Transverse colon (tissue), 4 donors: ENCODE measurements at regions not wholly inside any gene's neighbourhood (a gene's known extent, or its start where the extent isn't known, plus 50 kb on each side); places are given as distances from the start of the nearest gene placed in this dataset.

Experiments
- DNase-seq: peaks from one replicate; pipeline ENCODE4 v3.0.0-alpha.2; 2019
- H3K27ac ChIP-seq, 4 donors: fragments of 200-600 bp; sonication (generic); 2 replicates each; pipeline ENCODE4 v1.5.1; 2016 to 2018; ENCODE audit warnings: inconsistent platforms in 4 of 4
- H3K27me3 ChIP-seq: fragments of 200-600 bp; sonication (generic); 2 replicates; pipeline ENCODE4 v1.5.1; 2017; ENCODE audit warnings: inconsistent platforms
- H3K36me3 ChIP-seq, 4 donors: fragments of 200-600 bp; sonication (generic); 2 replicates each; pipeline ENCODE4 v1.5.1; 2017 to 2019; ENCODE audit warnings: inconsistent platforms in 4 of 4
- H3K4me1 ChIP-seq, 4 donors: fragments of 200-600 bp; sonication (generic); 2 replicates each; pipeline ENCODE4 v1.5.1; 2017 to 2020; ENCODE audit warnings: inconsistent platforms in 4 of 4
- H3K4me3 ChIP-seq, 4 donors: fragments of 200-600 bp; sonication (generic); 1 replicate in 1 of 4; 2 replicates in 3 of 4; pipeline versions ENCODE4 v1.5.1 to v1.6.1; 2017 to 2019; ENCODE audit warnings: inconsistent platforms in 4 of 4
- H3K9me3 ChIP-seq, 2 donors: fragments of 200-600 bp; sonication (generic); 2 replicates each; pipeline ENCODE4 v1.5.1; 2017 to 2019; ENCODE audit warnings: inconsistent platforms in 2 of 2
- EP300 ChIP-seq: sonication (generic); formaldehyde crosslinking; IDR thresholded peaks from one replicate; pipeline ENCODE4 v1.6.1; 2017; ENCODE audit warnings: antibody characterized with exemption, low read depth
- POLR2A ChIP-seq: fragments of 450-650 bp; IDR thresholded peaks from one replicate; pipeline ENCODE4 v1.6.1; 2016; ENCODE audit warnings: antibody characterized with exemption, mild to moderate bottlenecking, moderate library complexity
- POLR2AphosphoS5 ChIP-seq, 3 donors: sonication (generic); formaldehyde crosslinking; IDR thresholded peaks; one replicate each; pipeline ENCODE4 v1.6.1; 2016; ENCODE audit warnings: antibody characterized with exemption in 3 of 3
- WGBS, 2 donors: methylation state at CpG; one replicate each; pipeline ENCODE4 v1.1.5; 2018; ENCODE audit warnings: low coverage in 1 of 2; 5-methylcytosine and 5-hydroxymethylcytosine counted together
- in situ Hi-C, 4 donors: fragments of 200-750 bp; cut with MboI; loops; one replicate each; pipeline versions ENCODE4 v1.15.0 to v1.15.1; 2017; ENCODE audit warnings: low sequenced_read_pairs in 3 of 4, low pct_ligation_motif_present in 1 of 4, low pct_unique_long_range_greater_than_20kb in 1 of 4
- intact Hi-C: fragments of 100-400 bp; cut with DNase I; formaldehyde crosslinking; loops from one replicate; pipeline ENCODE4 v1.15.1; 2023; ENCODE audit warnings: low total_unique reads
- TF ChIP-seq, protein P1 (sequence below), 5 experiments: fragments of 200-600 bp in 3 of 5; fragments of 450-650 bp in 2 of 5; sonication (generic) in 3 of 5; IDR thresholded peaks; 1 replicate in 2 of 5; 2 replicates in 3 of 5; pipeline ENCODE4 v1.5.1; 2016 to 2017; ENCODE audit warnings: antibody characterized with exemption in 5 of 5, inconsistent platforms in 3 of 5, mild to moderate bottlenecking in 2 of 5, moderate library complexity in 1 of 5

DNA sequence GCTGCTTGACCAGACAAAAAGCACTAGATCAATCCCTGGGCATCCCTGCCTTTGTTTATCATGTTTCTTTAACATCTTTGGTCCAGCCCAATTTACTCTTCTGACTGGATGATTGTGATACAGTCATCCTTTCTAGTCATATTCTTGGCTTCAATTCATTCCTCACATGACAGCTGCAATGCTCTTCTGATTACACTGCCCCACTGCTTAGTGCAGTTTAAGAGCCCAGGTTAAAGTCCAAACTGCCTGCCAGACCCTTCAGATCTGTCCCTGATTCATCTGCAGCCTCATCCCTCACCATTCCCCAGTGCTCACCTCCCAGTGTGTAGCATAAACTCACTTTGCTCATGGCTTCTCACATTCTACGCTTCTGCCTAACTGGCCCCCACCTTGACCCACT lies 383.8 kb downstream of the TNS3 start:
- intact Hi-C loops = no loop called here
- no peaks in the 10 kb centered on the region for H3K27me3 ChIP-seq
- WGBS, 2 donors = 100% methylated on average over 1 of the region's 1 CpG
- H3K4me1 ChIP-seq = peaks cover 0 to 13% (median 3%) of the 10 kb centered on the region in 4 donors
- in situ Hi-C loops = loop anchor here in 2 of 4 donors (10.0 to 25.0 kb wide), 2 partner anchors 47 to 1286 kb away; partner anchors contain the start of gene IGFBP3 (in 1 of the 2)
- TF ChIP-seq POLR2AphosphoS5 (IDR thresholded peaks at IDR 0.05) = no peak
- no peak for TF ChIP-seq POLR2A
- no peak for TF ChIP-seq EP300
- TF ChIP-seq, protein P1, sequence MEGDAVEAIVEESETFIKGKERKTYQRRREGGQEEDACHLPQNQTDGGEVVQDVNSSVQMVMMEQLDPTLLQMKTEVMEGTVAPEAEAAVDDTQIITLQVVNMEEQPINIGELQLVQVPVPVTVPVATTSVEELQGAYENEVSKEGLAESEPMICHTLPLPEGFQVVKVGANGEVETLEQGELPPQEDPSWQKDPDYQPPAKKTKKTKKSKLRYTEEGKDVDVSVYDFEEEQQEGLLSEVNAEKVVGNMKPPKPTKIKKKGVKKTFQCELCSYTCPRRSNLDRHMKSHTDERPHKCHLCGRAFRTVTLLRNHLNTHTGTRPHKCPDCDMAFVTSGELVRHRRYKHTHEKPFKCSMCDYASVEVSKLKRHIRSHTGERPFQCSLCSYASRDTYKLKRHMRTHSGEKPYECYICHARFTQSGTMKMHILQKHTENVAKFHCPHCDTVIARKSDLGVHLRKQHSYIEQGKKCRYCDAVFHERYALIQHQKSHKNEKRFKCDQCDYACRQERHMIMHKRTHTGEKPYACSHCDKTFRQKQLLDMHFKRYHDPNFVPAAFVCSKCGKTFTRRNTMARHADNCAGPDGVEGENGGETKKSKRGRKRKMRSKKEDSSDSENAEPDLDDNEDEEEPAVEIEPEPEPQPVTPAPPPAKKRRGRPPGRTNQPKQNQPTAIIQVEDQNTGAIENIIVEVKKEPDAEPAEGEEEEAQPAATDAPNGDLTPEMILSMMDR (IDR thresholded peaks at IDR 0.05) = no peak
- no peaks in the 10 kb centered on the region for H3K36me3 ChIP-seq
- H3K27ac ChIP-seq = no peak overlapping the region
- DNase-seq = no peak
- H3K4me3 ChIP-seq = no peak overlapping the region
- no peaks in the 10 kb centered on the region for H3K9me3 ChIP-seq

DNA sequence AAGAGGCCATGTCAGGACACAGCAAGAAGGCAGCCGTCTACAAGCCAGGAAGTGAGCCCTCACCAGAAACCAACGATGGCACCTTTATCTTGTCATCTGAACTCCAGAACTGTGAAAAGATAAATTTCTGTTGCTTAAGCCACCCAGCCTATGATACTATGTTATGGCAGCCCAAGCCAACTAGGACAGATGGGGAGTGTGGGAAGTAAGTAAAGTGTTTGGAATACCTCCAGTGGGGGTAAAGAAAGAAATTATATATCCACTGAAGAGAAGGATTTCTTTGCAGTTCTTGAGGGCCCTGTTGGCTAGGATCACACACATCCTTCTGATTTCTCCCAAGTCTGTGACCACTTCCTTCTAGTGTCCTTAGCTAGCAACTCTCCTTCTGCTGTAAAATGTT lies 384.4 kb downstream of the TNS3 start:
- TF ChIP-seq POLR2A (no peak), POLR2AphosphoS5 (IDR thresholded peaks at IDR 0.05) (no peak), EP300 (no peak)
- TF ChIP-seq, protein P1 (IDR thresholded peaks at IDR 0.05) = no peak
- H3K4me1 ChIP-seq = peaks cover 0 to 19% (median 8%) of the 10 kb centered on the region in 4 donors
- no peaks in the 10 kb centered on the region for H3K36me3 ChIP-seq
- no peak overlapping the region for H3K4me3 ChIP-seq
- no peak overlapping the region for H3K27ac ChIP-seq
- no peaks in the 10 kb centered on the region for H3K9me3 ChIP-seq
- no peak for DNase-seq
- no peaks in the 10 kb centered on the region for H3K27me3 ChIP-seq
- intact Hi-C loops (no loop called here), in situ Hi-C loops (loop anchor here in 2 of 4 donors (10.0 to 25.0 kb wide), 2 partner anchors 47 to 1285 kb away; partner anchors contain the start of gene IGFBP3 (in 1 of the 2))
- 66 to 78% methylated on average over 2 of the region's 2 CpGs for WGBS, 2 donors

DNA sequence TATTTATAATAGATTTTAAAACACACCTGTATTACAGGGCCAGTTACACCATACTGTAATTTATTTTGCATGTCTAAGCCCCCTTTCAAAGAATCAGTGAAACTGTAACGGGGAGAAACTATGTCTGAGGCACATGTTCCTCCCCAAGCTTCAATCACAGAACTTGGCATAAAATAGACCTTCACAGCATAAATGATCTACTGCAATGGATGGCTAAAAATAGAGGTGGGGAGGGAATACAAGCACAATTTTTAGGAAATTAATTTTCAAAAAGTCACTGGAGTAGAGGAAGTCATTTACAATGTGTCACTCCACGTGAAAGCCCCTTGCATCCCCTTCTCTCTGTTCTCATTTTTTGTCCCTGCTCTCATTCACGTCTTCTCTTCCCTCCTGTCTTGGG lies 385.2 kb downstream of the TNS3 start:
- H3K27ac ChIP-seq = no peak overlapping the region
- peaks cover 0 to 24% (median 14%) of the 10 kb centered on the region in 4 donors for H3K4me1 ChIP-seq
- no peaks in the 10 kb centered on the region for H3K27me3 ChIP-seq
- TF ChIP-seq EP300 = no peak
- TF ChIP-seq POLR2A = no peak
- no peak for TF ChIP-seq POLR2AphosphoS5 (IDR thresholded peaks at IDR 0.05)
- TF ChIP-seq, protein P1 (IDR thresholded peaks at IDR 0.05) = no peak
- intact Hi-C loops (no loop called here), in situ Hi-C loops (loop anchor here in 2 of 4 donors (10.0 to 25.0 kb wide), 2 partner anchors 48 to 1284 kb away; partner anchors contain the start of gene IGFBP3 (in 1 of the 2))
- no peak overlapping the region for H3K4me3 ChIP-seq
- no peak for DNase-seq
- no peaks in the 10 kb centered on the region for H3K36me3 ChIP-seq
- no peaks in the 10 kb centered on the region for H3K9me3 ChIP-seq
- 55 to 69% methylated on average over 2 to 3 of the region's 3 CpGs for WGBS, 2 donors

DNA sequence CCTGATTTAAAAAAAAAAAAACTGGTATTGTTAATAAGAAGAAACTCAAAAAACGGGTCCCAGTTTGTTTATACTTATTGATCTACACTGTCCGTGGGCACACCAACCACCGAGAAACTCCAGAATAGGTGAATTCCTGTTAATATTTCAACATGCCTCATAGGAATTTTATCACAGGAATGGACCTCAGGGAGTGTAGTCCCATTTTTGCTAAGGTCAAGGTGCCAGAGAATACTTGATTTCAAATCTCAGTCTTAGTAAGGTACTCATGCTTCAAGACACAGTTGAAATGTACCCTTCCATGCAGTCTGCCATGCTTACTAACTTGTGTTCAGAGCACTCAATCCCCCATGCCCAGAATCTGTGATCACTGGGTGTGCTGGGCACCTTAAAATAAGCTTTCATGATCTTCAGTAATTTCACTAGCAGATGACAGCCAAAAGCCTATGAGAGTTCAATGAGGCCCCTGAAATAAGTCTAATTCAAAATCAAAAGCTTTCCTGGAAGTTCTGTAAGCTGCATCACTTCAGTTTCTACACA lies 385.7 kb downstream of the TNS3 start:
- Histone ChIP-seq H3K27ac (no peak overlapping the region), H3K27me3 (no peaks in the 10 kb centered on the region), H3K4me1 (peaks cover 0 to 29% (median 15%) of the 10 kb centered on the region in 4 donors), H3K4me3 (no peak overlapping the region), H3K36me3 (no peaks in the 10 kb centered on the region), H3K9me3 (no peaks in the 10 kb centered on the region)
- 77 to 80% methylated on average over 3 of the region's 3 CpGs for WGBS, 2 donors
- in situ Hi-C loops = loop anchor here in 2 of 4 donors (10.0 to 25.0 kb wide), 2 partner anchors 49 to 1284 kb away; partner anchors contain the start of gene IGFBP3 (in 1 of the 2)
- intact Hi-C loops = no loop called here
- DNase-seq = no peak
- TF ChIP-seq POLR2AphosphoS5 (IDR thresholded peaks at IDR 0.05) = no peak
- no peak for TF ChIP-seq EP300
- no peak for TF ChIP-seq POLR2A
- TF ChIP-seq, protein P1 (IDR thresholded peaks at IDR 0.05) = no peak
